HG03469 (cell line): ENCODE measurements at regions not wholly inside any gene's neighbourhood (a gene's known extent, or its start where the extent isn't known, plus 50 kb on each side); places are given as distances from the start of the nearest gene placed in this dataset.
"Not testable (repeated sequence)": the region's sequence is repeated elsewhere in the genome, so short reads cannot be mapped to it uniquely, and the experiment has no call there.

ENCODE experiments used
- ATAC-seq: cut with Tn5 transposase; IDR thresholded peaks from one replicate; pipeline ENCODE4 v1.9.1; 2021; ENCODE audit warnings: mild to moderate bottlenecking, moderate library complexity, moderate number of reproducible peaks; ENCODE audit not compliant: unreplicated experiment

DNA sequence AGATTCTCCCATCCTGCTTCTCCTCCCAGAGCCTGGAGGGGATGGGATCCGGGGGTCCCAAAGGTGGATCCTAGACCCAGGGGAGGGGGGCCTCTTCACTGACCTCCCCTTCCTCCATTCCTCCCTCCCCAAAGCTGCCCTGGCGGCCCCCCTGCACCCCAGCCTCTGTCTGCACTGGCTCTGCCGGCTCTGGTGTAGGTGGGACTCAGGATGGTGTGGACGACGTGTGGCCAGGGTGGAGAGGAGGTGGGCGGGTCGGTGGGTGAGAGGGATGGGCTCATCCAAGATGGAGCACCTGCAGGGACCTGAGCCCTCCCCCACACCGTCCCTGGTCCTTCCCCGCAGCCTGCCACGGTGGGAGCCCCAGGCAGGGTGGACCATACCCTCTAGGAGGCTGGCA lies 355.6 kb downstream of the TMEM121 start:
- not testable (repeated sequence) for ATAC-seq

DNA sequence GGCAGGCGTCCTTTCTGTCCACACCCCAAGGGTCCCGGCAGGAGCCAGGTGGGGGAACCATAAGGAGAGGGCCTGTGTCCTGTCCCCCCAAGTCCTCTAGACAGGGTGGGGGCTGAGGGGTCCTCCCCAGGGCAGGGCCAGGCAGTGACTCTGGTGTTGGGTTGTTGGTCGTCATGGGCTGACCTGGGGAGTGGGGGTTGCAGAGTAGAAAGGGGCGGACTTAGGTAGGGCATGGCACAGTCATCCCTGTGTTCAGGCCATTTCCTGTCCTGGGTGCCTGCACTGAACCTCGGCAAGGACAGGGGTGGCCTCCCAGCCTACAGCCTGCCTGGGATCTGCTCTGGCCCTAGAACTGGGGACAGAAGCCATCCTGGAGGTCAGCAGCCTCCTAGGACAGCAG lies 356.2 kb downstream of the TMEM121 start:
- ATAC-seq: no peak

DNA sequence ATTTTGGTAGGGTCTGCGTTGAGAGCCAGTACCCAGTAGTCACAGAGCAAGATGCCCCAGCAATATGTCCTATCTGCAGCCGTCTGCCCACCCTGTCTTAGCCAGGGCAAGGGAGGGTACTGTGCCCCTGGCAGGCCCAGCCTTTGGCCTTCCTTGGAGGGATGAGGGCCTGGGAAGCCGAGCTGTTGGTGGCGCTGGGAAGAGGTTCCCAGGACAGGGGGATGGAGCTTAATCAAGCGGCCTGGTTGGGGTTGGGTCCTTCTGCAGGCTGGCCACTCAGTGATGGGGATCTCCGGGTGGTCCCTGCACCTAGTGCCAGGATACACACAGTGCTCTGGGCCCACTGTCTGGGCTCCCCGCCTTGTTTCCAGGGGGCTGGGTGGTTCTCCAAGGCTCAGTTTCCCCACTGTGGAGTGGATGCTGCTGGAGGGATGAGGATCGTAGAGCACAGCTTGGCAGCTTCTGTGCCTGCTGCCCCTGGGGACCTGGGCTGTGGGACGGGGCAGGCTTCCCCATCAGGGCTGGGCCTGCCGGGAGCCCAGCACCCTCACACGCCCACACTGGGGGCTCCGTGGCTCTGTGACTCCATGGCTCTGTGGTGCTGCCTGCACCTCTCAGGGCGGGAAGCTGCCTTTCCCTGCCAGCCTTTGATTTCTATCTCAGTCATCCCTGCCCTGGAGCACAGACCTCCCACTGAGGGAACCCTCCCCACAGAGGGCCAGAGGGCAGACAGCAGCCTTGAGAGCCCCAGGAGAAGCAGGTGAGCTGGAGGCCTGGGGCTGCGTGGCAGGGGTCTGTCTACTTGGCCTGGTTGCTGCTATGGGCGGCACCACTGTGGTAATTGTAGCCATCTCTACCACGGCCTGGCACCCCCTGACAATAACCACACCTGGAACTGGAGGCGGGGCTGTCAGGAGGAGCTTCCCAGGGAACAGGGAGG lies 357.0 kb downstream of the TMEM121 start:
- no peak for ATAC-seq

DNA sequence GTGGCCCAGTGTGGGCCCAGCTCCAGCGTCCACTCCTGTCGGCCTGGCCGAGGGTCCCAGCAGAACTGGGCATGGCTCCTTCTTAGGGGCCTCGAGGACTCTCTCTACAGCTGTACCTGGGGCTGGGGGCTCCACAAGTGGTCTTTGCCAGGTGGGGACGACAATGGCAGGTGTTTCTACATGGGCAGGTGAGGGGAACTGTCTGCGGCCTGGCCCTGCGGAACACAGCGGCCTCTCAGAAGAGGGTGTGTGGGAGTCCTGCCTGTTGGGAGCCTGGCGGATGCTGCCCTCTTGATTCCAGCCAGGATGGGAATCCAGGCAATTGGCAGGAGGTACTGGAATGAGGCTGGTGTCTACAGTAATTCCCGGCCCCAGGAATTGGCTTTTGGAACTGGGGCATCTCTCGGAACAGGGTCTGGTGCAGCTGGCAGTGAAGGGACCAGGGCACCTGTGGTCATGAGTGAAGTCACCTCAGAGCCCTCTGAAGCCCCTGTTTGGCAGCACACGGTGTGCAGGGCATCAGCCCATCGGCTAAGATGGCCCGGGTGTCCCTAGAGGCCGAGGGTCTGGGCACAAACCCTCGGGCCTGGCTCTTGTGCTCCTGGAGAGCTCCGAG lies 357.9 kb downstream of the TMEM121 start:
- not testable (repeated sequence) for ATAC-seq

DNA sequence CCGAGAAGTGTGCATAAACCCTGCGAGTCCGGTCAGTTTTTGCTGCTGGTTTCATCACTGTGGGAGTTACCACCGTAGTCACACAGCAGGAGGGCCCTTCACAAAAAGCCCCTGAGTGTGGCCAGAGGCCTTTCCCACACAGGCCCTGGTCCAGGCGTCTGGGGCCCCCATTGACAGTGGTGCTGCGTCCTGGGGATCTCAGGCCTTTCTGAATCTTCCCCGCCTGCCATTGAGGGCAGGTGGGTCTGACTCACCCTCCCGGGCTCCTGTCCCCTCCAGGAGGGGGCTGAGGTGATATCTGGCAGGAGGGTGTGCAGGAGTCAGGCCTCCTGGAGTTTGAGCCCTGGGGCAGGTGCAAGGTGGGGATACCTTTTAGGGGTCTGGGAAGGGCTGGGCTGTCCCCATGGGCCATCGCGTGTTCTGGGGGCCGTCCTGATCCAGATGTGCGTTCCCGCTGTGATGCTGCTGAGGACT lies 358.5 kb downstream of the TMEM121 start:
- ATAC-seq: no peak

DNA sequence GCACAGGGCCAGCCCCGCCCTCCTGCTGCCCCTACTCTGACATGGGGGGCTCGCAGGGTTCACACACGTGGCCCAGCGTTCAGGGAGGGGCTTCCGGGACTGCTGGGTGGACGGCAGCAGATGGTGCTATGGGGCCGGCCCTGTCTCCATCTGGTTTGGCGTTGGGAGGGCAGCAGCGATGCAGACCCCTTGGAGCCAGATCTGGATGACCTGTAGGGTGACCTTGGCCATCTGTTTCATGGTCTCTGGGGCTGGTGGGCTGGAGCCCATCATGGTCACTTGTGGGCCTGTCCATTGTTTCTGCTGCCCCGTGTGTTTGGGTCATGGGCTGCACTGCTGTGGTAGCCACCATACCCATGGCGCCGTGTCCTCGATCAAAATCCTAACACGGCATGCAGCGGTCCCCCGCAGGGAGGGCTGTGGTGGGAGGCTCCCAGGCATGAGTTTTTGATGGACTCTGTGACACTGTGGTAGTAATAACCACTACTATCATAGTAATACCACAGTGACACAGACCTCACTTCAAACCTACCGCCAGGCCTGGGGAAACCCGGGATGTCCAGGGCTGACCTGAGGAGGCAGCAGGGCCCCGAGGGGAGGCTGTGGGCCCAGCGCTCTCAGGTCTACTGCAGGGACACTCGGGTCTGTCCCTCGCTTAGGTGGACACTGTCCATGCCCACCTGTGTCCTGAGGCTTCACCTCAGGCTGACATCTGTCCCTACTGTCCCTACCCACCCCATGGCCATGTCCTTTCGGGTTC lies 359.4 kb downstream of the TMEM121 start:
- no peak for ATAC-seq

DNA sequence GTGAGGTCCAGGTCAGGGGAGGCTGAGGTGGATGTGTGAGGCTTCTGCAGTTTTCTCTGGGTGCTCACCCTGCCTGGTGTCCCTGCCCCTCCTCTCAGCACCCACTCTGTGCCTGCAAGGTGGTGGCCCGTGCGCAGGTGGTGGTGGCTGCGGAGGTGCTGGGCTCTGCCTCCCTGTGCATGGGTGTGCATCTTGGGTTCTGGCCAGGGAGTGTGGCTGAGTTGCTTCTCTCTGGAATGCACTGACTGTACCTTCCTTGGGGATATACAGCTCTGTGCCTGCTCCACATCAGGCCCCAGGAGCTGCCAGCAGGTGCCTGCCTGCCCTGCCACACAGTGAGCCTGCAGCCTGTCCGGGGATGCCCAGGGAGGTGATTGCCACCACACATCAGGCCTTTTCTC lies 360.4 kb downstream of the TMEM121 start:
- not testable (repeated sequence) for ATAC-seq

DNA sequence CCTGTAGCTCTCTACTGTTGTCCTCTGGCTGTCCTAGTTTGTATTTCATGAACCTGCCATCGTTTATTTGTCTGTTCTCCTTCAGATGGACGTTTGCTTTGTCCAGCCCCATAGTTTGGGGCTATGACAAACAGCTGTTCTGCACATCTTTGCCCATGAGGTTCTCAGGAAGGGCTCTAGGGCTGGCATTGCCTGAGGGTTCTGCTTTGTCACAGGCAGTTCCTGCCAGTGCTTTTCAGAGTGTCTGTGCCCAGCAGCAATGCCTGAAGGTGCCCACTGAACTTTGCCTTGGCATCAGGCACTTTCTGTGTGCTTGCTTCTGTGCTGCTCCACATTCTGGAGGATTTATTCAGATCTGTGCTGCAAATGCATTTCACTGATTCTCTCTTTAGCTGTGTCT lies 361.3 kb downstream of the TMEM121 start:
- ATAC-seq: no peak

DNA sequence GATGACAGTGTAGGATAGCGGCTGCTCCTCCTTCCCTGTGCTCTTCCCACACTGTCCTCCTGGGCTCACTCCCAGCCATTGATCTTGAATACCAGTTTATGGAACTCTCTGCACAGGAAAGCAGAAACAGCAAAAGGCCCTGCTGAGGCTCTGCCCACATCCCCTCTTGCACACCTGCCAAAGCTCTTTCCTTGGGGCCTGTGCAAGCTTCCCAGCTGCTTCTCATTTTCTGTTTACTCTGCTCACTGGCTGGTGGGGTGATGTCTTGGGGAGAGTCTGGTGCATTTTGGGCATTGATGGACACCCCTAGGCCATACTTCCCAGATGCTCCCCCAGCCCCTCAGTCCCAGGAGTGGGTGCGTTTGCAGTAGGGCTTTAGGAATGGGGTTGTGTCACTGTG lies 361.8 kb downstream of the TMEM121 start:
- ATAC-seq: no peak

DNA sequence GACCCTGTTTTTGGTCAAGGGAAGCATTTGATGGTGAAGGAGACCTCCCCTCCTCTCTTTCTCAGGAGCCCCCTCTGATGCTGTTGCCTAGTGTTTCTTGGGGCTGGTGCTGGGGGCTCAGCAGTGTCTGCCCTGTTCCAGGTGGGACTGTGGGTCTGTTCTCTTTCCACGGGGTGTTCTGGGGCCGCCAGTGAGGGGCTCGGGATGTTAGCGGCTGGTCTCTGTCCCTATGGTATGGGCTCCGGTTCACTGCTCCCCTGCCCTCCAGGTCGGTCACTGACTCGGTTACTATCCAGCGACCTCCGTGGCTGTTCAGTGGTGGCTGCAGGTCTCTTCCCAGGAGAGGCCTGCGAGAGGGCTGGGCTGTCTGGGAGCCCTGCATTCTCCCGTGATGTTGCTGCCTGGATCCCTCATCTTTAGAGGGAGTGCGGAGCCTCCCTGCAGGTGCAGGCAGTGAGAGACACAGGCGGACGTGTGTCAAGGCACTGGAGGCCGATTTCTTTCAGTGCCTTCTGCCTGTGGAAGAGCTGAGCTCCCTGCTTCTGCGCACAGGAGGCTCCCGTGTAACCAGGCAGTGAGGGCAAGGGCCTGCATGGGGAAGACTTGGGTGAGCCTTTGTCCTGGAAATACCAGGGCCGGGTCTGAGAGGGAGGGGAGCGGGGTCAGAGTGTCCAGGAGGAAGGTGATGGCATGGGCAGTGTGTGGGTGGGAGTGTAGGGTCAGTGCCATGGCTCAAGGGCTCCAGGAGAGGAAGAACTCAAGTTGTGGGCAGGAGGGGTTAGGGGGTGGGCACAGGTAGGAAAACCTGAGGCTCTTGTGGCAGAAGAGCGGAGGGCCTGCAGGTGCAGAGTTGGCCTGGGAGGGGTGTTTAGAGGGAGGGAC lies 362.6 kb downstream of the TMEM121 start:
- no peak for ATAC-seq

DNA sequence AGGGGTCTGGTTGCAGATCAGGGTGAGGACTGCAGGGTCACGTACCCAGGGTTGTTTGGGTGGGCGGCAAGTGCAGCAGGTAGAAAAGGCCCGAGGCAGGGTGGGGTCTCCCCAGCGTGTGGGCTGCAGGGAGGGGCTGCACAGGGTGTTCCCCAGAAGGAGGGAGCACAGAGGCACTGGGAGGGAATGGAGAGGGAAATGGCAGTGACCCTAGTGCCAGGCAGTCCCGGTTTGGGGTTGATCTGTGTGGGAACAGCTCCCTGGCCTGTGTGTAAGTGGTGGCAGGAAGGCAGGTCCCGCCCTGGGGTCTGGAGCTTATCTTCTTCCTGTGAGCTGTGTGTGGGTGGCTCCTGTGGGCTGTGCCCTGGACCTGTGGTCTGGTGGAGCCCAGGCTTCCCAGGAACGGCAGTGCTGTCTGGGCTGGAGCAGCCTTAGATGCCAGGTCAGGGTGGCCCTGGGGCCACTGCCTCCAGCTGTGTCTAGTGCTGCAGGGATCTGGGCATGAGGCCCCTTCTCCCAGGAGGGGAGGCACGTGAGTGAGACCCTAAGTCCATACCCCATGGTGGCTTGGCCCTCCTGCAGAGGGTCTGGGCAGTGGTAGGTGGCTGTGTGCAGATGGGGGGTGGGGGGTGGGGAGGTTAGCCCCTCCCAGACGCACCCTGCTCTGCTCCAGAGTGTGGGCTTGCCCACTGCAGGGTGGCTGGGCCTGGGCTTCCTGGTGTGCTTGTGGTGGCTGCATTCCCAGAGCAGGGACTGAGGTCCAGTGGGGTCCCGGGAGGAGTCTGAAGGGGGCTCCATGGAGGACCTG lies 363.5 kb downstream of the TMEM121 start:
- no peak for ATAC-seq

DNA sequence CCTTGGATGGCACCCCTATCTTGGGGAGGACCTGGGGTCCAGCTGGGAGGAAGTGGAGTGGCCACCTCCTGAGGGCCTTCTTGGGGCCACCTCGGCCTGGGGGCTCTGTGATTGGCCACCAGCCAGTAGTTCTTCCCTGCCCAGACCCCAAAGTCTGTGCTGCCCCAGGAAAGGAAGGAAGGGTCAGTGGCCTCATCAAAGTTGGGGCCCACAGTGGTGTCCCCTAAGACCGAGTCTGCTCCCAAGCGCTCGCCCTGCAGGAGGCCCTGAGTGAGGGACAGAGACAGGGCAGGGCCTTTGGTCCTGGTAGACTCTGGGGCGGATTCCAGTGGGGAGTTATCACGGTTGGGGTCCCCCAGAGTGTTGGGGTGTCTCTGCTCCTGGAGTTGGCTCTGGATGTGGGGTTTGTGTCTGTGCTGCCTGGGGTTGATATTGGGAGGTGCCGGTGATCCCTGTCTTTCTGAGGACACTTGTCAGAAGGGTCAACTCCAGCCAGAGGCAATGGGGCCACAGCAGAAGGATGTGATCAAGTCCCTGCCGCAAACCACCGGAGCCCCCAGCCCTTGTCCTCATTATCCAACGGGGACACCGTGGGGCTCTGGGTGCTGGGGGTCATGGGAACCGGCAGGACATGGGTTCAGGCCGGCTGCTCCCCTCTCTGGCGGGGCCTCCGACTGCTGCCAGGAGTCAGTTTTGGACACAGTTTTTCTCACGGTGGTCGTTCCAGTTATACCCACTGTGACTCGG lies 364.3 kb downstream of the TMEM121 start:
- no peak for ATAC-seq

DNA sequence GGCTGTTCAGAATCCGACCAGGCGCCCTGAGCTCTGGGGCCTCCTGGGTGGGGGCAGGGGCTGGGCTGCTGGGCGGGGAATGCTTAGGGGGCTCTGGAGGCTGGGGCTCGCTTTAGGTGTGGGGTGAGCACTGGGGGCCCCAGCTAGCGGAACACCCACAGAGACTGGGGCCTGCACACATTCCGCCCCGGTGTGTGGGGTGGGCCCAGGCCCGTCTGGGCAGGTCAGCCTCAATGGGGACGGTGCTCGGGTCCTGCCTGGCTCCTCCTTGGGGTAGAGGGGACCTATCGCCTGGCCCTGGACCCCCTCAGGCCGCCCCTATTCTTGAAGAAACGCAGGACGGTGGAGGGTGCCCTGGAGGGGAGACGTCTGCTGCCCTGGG lies 364.8 kb downstream of the TMEM121 start:
- ATAC-seq: no peak

DNA sequence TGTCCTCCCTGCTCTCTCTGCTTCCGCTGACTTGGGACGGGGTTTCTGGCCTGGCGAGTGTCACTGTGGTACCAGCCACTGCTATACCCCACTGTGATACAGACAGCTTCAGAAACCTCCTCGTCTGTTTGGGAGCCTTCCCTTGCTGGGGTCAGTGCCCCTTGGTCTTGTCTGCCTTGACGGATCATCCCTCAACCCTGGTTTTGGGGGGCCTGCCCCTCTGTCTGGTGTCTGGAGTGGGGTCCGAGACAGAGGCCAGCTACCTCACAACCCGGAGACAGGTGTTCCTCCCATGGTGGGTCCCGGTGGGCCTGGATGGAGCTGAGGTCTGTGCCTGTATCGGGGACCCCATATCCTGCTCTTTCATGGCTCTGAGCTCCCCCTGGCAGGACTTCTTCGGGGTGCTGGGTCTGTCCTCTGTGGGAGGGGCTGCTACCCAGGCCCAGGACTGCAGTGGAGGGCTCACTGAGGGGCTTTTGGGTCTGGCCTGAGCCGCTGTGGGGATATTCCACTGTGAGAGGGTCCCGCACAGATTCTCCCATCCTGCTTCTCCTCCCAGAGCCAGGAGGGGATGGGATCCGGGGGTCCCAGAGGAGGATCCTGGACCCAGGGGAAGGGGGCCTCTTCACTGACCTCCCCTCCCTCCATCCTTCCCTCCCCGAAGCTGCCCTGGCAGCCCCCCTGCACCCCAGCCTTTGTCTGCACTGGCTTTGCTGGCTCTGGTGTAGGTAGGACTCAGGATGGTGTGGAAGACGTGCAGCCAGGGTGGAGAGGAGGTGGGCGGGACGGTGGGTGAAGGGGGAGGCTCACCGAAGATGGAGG lies 365.5 kb downstream of the TMEM121 start:
- ATAC-seq: no peak

DNA sequence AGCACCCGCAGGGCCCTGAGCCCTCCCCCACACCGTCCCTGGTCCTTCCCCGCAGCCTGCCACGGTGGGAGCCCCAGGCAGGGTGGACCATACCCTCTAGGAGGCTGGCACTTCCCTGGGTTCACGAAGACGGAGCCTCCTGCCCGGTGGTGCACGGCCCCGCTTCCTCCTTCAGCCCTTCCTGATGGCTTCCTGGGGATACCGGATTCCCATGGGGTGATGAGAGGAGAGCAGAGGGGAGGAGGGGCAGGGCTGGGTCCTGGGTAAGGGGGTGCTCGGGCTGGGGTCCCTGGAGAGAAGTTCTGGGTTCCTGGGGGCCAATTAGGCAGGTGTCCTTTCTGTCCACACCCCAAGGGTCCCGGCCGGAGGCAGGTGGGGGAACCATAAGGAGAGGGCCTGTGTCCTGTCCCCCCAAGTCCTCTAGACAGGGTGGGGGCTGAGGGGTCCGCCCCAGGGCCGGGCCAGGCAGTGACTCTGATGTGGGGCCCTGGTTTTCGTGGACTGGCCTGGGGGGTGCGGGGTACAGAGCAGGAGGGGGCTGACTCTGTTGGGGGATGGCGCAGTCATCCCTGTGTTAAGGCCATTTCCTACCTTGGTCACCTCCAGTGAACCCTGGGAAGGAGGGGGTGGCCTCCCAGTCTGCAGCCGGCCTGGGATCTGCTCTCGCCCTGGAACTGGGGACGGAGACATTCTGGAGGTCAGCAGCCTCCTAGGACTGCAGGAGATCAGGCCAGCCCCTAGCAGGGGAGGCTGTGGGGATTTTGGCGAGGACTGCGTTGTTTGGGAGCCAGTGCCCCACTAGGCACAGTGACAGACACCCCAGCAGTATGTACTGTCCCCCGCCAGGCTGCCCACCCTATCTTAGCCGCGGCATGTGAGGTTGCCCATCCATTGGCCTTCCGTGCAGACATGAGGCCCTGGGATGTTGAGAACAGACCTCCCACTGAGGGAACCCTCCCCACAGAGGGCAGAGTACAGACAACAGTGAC lies 366.4 kb downstream of the TMEM121 start:
- ATAC-seq: not testable (repeated sequence)

DNA sequence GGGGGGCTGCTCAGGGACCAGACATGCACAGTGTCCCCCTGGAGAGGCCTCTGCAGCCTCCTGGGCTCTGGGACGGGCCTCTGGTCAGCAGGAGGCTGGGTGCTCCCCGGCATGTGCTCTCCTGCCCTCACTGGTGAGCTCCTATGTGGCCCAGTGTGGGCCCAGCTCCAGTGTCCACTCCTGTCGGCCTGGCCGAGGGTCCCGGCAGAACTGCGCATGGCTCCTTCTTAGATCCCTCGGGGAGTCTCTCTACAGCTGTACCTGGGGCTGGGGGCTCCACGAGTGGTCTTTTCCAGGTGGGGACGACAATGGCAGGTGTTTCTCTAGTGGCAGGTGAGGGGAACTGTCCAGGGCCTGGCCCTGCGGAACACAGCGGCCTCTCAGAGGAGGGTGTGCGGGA lies 367.3 kb downstream of the TMEM121 start:
- ATAC-seq: not testable (repeated sequence)
